ENCODE measurements at regions not wholly inside any gene's neighbourhood (a gene's known extent, or its start where the extent isn't known, plus 50 kb on each side); places are given as distances from the start of the nearest gene placed in this dataset.
A peak's percentile ranks its signal among the peaks of the same experiment; 100 is the strongest.

DNA sequence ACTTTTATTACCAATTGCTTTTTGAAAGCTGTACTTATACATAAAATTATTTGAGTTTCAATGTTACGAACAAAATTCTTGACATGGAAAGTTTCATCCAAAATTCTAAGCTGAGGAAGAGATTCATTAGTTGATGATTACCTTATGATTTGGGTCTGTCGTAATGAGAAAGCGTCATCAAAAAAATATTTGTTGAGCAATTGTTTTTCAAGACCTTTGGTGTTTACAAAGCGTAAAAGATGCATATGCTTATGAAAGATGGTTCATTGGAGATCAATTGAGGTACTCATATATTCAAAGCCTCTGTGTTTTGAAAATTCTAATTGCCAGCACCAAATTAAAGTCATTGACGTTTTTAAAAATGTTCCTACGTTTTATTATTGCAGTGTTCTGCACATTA, 110.5 kb upstream of the DOK5 start:
- no peak for DNase-seq

- no peak for DNase-seq
Observed at GRCh38 chr20:54366669-54367344, 108.6 kb upstream of the DOK5 start.

GRCh38 chr20:54368570-54368969, 106.8 kb upstream of the DOK5 start:
- peak in 1 of 2 donors; percentile 39 for DNase-seq

- DNase-seq = no peak
Observed at GRCh38 chr20:54372313-54372712, 103.1 kb upstream of the DOK5 start.

DNA sequence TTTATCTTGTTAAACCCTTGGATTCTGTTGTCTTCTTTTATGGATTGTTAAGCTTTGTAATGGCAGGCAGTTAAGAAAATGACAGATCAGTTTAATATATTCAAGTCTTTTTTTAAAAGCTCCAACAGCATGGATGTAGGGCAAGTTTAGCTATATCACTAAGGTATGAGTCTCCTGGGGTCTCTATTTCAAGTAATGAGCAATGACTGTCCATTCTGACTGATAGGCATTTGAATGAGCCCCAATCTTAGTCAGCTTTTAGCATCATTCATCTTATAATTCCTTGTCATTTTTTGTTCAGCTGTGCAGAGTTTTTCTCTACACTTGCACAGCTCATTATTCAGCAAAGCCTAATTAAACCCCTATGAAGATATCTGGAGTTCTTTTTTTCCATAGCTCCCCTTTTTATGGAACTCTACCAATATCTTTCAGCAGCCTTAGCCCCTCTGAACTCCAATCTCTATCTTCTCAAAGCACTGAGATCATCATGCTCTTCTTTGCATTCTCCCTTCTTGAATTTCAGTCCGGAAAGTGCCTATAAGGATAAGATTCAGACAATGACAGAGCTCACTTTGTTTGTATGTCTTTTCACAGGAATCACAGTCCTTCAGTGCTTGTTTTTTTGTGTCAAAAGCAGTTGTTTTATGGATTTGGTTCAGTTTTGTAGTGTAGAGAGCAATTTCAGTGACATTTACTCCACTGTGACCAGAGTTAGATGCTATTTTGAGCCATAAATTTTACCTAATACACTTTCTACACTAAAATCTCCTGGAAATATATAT, 97.2 kb upstream of the DOK5 start:
- DNase-seq = no peak

- no peak for DNase-seq
Observed at GRCh38 chr20:54379893-54380584, 95.4 kb upstream of the DOK5 start.

DNA sequence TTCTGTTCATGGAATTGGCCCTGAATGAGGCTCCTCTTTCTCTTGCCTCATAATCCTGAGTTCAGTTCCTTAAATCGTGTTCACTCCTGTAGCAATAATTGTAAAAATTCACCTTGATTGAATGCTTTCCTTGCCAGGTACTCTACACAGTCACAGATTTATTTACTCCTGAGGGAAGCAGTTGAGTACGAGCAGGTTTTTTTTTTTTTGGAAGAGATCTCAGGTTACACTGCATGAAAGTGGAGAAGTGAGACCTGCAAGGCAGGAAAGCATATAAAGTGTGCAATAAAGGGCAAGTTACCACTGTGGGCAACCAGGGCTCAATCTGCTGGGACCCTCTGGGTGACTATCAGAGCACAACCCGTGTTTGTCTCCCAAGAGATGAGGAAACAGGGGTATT, 93.0 kb upstream of the DOK5 start:
- no peak for DNase-seq

DNA sequence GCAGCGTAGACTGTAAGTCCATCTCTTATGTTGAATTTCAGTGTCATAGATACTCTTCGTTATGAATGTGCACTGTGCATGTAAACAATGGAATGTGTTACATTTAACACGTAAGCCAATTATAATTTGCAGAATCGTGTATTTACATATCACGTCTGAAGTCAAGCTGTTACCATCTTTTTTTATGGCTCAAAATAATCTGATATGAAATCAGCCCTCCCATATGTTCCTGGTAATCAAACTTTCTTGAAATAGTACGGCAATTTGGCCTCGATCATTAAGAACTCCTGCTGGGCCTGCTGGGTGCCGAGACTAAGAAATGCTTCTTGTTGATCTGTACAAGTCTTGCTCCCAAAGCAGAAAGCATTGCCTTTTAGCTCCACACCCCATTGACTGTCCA, 89.6 kb upstream of the DOK5 start:
- DNase-seq = no peak

DNA sequence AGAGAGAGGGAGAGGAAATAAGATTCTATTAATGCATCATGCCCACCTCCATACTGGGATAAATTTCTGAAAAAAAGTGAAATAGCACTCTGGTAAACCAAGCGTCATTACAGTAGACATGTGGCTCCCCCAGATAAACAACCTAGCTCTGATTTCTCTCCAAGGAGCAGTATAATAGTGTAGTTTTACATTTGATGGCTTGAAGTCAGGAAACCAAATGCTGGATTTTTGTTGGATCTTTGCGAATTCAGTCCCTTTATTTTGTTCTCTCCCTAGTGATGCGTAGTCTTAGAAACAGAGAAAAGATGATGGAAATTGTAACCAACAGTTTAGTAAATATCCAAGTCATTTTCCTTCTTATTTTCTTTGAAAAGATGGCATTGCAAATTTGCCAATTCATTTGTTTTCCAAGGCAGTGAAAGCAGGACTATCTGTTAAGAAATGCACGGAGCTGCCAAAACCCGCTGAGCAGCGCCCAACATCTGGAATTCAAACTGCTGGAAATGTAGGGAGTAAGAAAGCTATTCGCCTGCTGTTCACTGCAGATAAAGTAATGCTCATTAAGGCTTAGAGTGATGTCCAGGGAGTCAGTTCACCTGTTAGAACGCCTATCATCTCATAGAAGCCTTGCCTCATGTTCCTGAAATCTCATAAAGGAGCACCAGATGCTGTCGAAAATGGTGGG, 85.7 kb upstream of the DOK5 start:
- DNase-seq = no peak

- peak in 1 of 2 donors; percentile 6 for DNase-seq
Observed at GRCh38 chr20:54397292-54398140, 77.9 kb upstream of the DOK5 start.

DNA sequence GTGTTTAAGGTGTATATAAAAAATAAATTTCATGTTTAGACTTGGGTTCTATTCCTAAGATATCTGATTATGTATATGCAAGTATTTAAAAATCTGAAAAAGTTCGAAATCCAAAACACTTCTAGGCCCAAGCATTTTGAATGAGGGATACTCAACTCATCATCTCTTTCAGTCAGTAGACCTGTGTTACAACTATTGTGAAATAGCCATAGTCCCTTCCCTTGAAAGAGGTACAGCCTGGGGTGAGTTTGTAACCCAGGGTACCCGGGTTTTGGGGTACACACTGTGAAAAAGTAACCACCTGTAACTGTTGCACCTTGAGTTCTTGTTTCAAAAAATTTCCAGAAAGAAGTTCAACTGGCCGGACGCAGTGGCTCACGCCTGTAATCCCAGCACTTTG, 76.6 kb upstream of the DOK5 start:
- DNase-seq = no peak

- DNase-seq = no peak
Observed at GRCh38 chr20:54405540-54405939, 69.9 kb upstream of the DOK5 start.

- DNase-seq = no peak
Observed at GRCh38 chr20:54407459-54407858, 67.9 kb upstream of the DOK5 start.

DNA sequence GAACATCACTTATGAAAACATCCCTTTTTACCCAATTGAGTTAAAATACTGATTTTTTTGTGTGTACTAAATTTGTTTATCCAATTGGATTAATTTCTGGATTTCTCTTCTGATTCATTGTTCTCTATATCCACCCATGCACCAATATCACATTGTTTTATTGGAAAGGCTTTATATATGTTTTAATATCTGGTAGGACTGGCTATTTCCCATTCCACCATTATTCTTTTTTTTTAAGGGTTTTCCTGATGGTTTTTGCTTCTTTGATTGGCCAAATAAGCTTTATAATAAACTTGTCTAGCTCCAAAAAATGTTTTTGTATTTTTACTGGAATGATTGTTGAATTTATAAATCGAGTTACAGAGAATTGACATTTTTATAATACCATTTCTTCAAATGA, 59.4 kb upstream of the DOK5 start:
- DNase-seq = no peak

GRCh38 chr20:54416770-54417169, 58.6 kb upstream of the DOK5 start:
- no peak for DNase-seq

- DNase-seq = no peak
Observed at GRCh38 chr20:54419531-54419930, 55.9 kb upstream of the DOK5 start.

Measured in hippocampal formation (tissue), 2 donors.